ENCODE measurements at regions not wholly inside any gene's neighbourhood (a gene's known extent, or its start where the extent isn't known, plus 50 kb on each side); places are given as distances from the start of the nearest gene placed in this dataset.

- no peak overlapping the region for H3K4me3 ChIP-seq (ENCODE audit: low read depth, low read length)
- H3K79me2 ChIP-seq (ENCODE audit: control insufficient read depth, insufficient read depth, low read length, unreplicated experiment) = no peaks in the 10 kb centered on the region
- H2AFZ ChIP-seq (ENCODE audit: low read length, unreplicated experiment) = peak overlapping the region; percentile 85
- no peaks in the 10 kb centered on the region for H3K27me3 ChIP-seq (ENCODE audit: insufficient read depth, low read length)
- no peaks in the 10 kb centered on the region for H3K36me3 ChIP-seq (ENCODE audit: insufficient read depth, low read length)
- H3K27ac ChIP-seq (ENCODE audit: low read depth, low read length) = no peak overlapping the region
- H3K4me1 ChIP-seq (ENCODE audit: control insufficient read depth, insufficient read depth, low read length, unreplicated experiment) = peaks cover 6% of the 10 kb centered on the region
Observed at GRCh38 chr3:87413814-87414213, 137.4 kb upstream of the POU1F1 start.

GRCh38 chr3:87410110-87410509 lies 133.7 kb upstream of the POU1F1 start:
- Histone ChIP-seq H2AFZ (ENCODE audit: low read length, unreplicated experiment) (no peak overlapping the region), H3K27ac (ENCODE audit: low read depth, low read length) (no peak overlapping the region), H3K4me3 (ENCODE audit: low read depth, low read length) (no peak overlapping the region), H3K36me3 (ENCODE audit: insufficient read depth, low read length) (no peaks in the 10 kb centered on the region), H3K79me2 (ENCODE audit: control insufficient read depth, insufficient read depth, low read length, unreplicated experiment) (no peaks in the 10 kb centered on the region), H3K27me3 (ENCODE audit: insufficient read depth, low read length) (no peaks in the 10 kb centered on the region), H3K4me1 (ENCODE audit: control insufficient read depth, insufficient read depth, low read length, unreplicated experiment) (peaks cover 6% of the 10 kb centered on the region)

- Histone ChIP-seq H3K79me2 (ENCODE audit: control insufficient read depth, insufficient read depth, low read length, unreplicated experiment) (no peaks in the 10 kb centered on the region), H3K4me3 (ENCODE audit: low read depth, low read length) (no peak overlapping the region), H2AFZ (ENCODE audit: low read length, unreplicated experiment) (no peak overlapping the region), H3K27ac (ENCODE audit: low read depth, low read length) (no peak overlapping the region), H3K36me3 (ENCODE audit: insufficient read depth, low read length) (no peaks in the 10 kb centered on the region), H3K4me1 (ENCODE audit: control insufficient read depth, insufficient read depth, low read length, unreplicated experiment) (peaks cover 20% of the 10 kb centered on the region), H3K27me3 (ENCODE audit: insufficient read depth, low read length) (no peaks in the 10 kb centered on the region)
Observed at GRCh38 chr3:87398168-87398801, 121.9 kb upstream of the POU1F1 start.

GRCh38 chr3:87397211-87397610 lies 120.8 kb upstream of the POU1F1 start:
- Histone ChIP-seq H2AFZ (ENCODE audit: low read length, unreplicated experiment) (peak overlapping the region; percentile 35), H3K27ac (ENCODE audit: low read depth, low read length) (peak overlapping the region; percentile 30), H3K4me3 (ENCODE audit: low read depth, low read length) (peak overlapping the region; percentile 2; the same call in 1 of the 2 replicates)

DNA sequence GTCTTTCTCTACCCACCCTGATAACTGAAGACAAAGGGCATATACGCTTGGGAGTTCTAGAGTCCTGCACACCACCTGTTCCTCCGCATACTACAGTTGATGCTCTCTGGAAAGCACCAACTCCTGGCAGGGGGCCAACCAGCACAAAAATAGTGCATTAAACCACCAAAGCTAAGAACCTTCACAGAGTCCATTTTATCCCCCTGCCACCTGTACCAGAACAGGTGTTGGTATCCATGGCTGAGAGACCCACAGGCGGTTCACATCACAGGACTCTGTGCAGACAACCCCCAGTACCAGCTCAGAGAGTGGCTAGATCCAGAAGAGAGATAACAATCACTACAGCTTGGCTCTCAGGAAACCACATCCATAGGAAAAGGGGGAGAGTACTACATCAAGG lies 114.4 kb upstream of the POU1F1 start:
- Histone ChIP-seq H2AFZ (ENCODE audit: low read length, unreplicated experiment) (no peak overlapping the region), H3K27me3 (ENCODE audit: insufficient read depth, low read length) (no peaks in the 10 kb centered on the region), H3K79me2 (ENCODE audit: control insufficient read depth, insufficient read depth, low read length, unreplicated experiment) (no peaks in the 10 kb centered on the region), H3K36me3 (ENCODE audit: insufficient read depth, low read length) (no peaks in the 10 kb centered on the region), H3K27ac (ENCODE audit: low read depth, low read length) (no peak overlapping the region), H3K4me3 (ENCODE audit: low read depth, low read length) (no peak overlapping the region), H3K4me1 (ENCODE audit: control insufficient read depth, insufficient read depth, low read length, unreplicated experiment) (no peaks in the 10 kb centered on the region)

More at GRCh38 chr3:87397211-87397610, 120.8 kb upstream of the POU1F1 start:
- no peaks in the 10 kb centered on the region for H3K27me3 ChIP-seq (ENCODE audit: insufficient read depth, low read length)
- no peaks in the 10 kb centered on the region for H3K79me2 ChIP-seq (ENCODE audit: control insufficient read depth, insufficient read depth, low read length, unreplicated experiment)
- no peaks in the 10 kb centered on the region for H3K36me3 ChIP-seq (ENCODE audit: insufficient read depth, low read length)
- H3K4me1 ChIP-seq (ENCODE audit: control insufficient read depth, insufficient read depth, low read length, unreplicated experiment) = peaks cover 20% of the 10 kb centered on the region

DNA sequence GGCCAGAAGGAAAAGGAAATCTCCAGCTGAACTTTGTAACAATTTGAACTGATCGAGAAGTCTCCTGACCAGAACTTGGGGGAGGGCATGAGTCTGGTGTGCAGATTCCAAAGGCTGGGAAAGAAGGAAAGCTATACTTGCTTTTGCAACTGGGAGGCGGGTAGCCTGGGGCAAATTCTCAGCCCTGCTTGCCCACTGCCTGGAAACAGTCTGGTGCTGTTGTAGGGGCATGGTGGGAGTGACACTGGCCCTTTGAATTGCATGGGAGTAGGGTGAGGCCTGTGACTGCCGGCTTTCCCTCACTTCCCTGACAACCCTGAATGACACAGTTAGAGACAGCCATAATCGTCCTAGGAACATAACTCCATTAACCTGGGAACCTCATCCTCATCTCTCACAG lies 114.0 kb upstream of the POU1F1 start:
- Histone ChIP-seq H3K79me2 (ENCODE audit: control insufficient read depth, insufficient read depth, low read length, unreplicated experiment) (no peaks in the 10 kb centered on the region), H3K27me3 (ENCODE audit: insufficient read depth, low read length) (no peaks in the 10 kb centered on the region), H3K4me1 (ENCODE audit: control insufficient read depth, insufficient read depth, low read length, unreplicated experiment) (no peaks in the 10 kb centered on the region), H2AFZ (ENCODE audit: low read length, unreplicated experiment) (no peak overlapping the region), H3K4me3 (ENCODE audit: low read depth, low read length) (no peak overlapping the region), H3K27ac (ENCODE audit: low read depth, low read length) (no peak overlapping the region), H3K36me3 (ENCODE audit: insufficient read depth, low read length) (no peaks in the 10 kb centered on the region)

DNA sequence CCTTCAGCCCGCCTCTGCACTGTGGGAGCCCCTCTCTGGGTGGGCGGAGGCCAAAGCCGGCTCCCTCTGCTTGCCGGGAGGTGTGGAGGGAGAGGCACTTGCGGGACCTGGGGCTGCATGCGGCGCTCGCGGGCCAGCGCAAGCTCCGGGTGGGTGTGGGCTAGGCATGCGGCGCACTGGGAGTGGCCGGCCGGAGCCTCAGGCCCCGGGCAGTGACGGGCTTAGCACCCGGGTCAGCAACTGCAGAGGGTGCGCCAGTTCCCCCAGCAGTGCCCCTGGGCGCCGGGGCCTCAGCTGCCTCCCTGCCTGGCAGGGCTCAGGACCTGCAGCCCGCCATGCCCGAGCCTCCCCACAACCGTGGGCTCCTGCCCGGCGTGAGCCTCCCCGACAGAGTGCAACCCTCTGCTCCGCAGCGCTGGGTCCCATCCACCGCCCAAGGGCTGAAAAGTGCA lies 98.9 kb upstream of the POU1F1 start:
- no peak overlapping the region for H2AFZ ChIP-seq (ENCODE audit: low read length, unreplicated experiment)
- H3K4me3 ChIP-seq (ENCODE audit: low read depth, low read length) = no peak overlapping the region
- no peaks in the 10 kb centered on the region for H3K79me2 ChIP-seq (ENCODE audit: control insufficient read depth, insufficient read depth, low read length, unreplicated experiment)
- no peaks in the 10 kb centered on the region for H3K36me3 ChIP-seq (ENCODE audit: insufficient read depth, low read length)
- no peak overlapping the region for H3K27ac ChIP-seq (ENCODE audit: low read depth, low read length)
- H3K27me3 ChIP-seq (ENCODE audit: insufficient read depth, low read length) = no peaks in the 10 kb centered on the region
- H3K4me1 ChIP-seq (ENCODE audit: control insufficient read depth, insufficient read depth, low read length, unreplicated experiment) = no peaks in the 10 kb centered on the region

GRCh38 chr3:87370007-87370406 lies 93.6 kb upstream of the POU1F1 start:
- Histone ChIP-seq H3K4me1 (ENCODE audit: control insufficient read depth, insufficient read depth, low read length, unreplicated experiment) (no peaks in the 10 kb centered on the region), H3K27me3 (ENCODE audit: insufficient read depth, low read length) (no peaks in the 10 kb centered on the region), H3K36me3 (ENCODE audit: insufficient read depth, low read length) (no peaks in the 10 kb centered on the region), H3K27ac (ENCODE audit: low read depth, low read length) (no peak overlapping the region), H3K4me3 (ENCODE audit: low read depth, low read length) (no peak overlapping the region), H3K79me2 (ENCODE audit: control insufficient read depth, insufficient read depth, low read length, unreplicated experiment) (no peaks in the 10 kb centered on the region), H2AFZ (ENCODE audit: low read length, unreplicated experiment) (no peak overlapping the region)

- Histone ChIP-seq H3K27me3 (ENCODE audit: insufficient read depth, low read length) (no peaks in the 10 kb centered on the region), H3K27ac (ENCODE audit: low read depth, low read length) (no peak overlapping the region)
Observed at GRCh38 chr3:87367736-87368135, 91.4 kb upstream of the POU1F1 start.

DNA sequence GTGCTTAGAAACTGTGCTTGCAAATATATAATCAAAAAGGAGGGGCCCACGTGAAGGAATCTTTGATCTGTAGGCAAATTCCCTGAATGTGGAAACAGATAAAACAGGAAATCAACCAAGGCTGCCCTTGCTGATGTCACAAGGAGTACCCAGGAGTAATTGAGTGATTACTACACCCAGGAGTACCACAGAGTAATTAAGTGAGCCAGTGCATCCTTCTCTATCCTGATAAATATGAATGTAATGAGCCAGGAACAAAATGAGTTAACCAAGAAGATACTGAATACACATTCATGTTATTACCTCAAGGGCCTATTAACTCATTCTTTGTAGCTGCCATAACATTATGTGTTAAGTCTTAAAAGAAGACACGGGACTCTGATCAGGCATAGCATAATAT lies 87.3 kb upstream of the POU1F1 start:
- Histone ChIP-seq H3K4me1 (ENCODE audit: control insufficient read depth, insufficient read depth, low read length, unreplicated experiment) (no peaks in the 10 kb centered on the region), H2AFZ (ENCODE audit: low read length, unreplicated experiment) (no peak overlapping the region), H3K36me3 (ENCODE audit: insufficient read depth, low read length) (no peaks in the 10 kb centered on the region), H3K79me2 (ENCODE audit: control insufficient read depth, insufficient read depth, low read length, unreplicated experiment) (no peaks in the 10 kb centered on the region), H3K27ac (ENCODE audit: low read depth, low read length) (no peak overlapping the region), H3K27me3 (ENCODE audit: insufficient read depth, low read length) (no peaks in the 10 kb centered on the region), H3K4me3 (ENCODE audit: low read depth, low read length) (no peak overlapping the region)

More at GRCh38 chr3:87367736-87368135, 91.4 kb upstream of the POU1F1 start:
- Histone ChIP-seq H3K36me3 (ENCODE audit: insufficient read depth, low read length) (no peaks in the 10 kb centered on the region), H2AFZ (ENCODE audit: low read length, unreplicated experiment) (no peak overlapping the region), H3K4me1 (ENCODE audit: control insufficient read depth, insufficient read depth, low read length, unreplicated experiment) (no peaks in the 10 kb centered on the region), H3K4me3 (ENCODE audit: low read depth, low read length) (no peak overlapping the region), H3K79me2 (ENCODE audit: control insufficient read depth, insufficient read depth, low read length, unreplicated experiment) (no peaks in the 10 kb centered on the region)

- Histone ChIP-seq H3K4me3 (ENCODE audit: low read depth, low read length) (no peak overlapping the region), H3K36me3 (ENCODE audit: insufficient read depth, low read length) (no peaks in the 10 kb centered on the region), H3K4me1 (ENCODE audit: control insufficient read depth, insufficient read depth, low read length, unreplicated experiment) (peaks cover 4% of the 10 kb centered on the region), H2AFZ (ENCODE audit: low read length, unreplicated experiment) (no peak overlapping the region), H3K27ac (ENCODE audit: low read depth, low read length) (no peak overlapping the region), H3K79me2 (ENCODE audit: control insufficient read depth, insufficient read depth, low read length, unreplicated experiment) (no peaks in the 10 kb centered on the region), H3K27me3 (ENCODE audit: insufficient read depth, low read length) (no peaks in the 10 kb centered on the region)
Observed at GRCh38 chr3:87361956-87362355, 85.6 kb upstream of the POU1F1 start.
